DOHH2 (cell line): ENCODE measurements at regions not wholly inside any gene's neighbourhood (a gene's known extent, or its start where the extent isn't known, plus 50 kb on each side); places are given as distances from the start of the nearest gene placed in this dataset.

ENCODE experiments used
- EZH2phosphoT487 ChIP-seq: fragments of 200-600 bp; sonication (generic); IDR thresholded peaks from 2 replicates; pipeline ENCODE4 v1.6.1; 2017; ENCODE audit warnings: borderline replicate concordance, mild to moderate bottlenecking, antibody characterized with exemption, low read length, moderate library complexity, mixed read lengths
- TF ChIP-seq, protein P1 (sequence below): fragments of 200-600 bp; sonication (generic); IDR thresholded peaks from one replicate; pipeline ENCODE4 v1.5.1; 2014; ENCODE audit warnings: antibody characterized with exemption, mild to moderate bottlenecking, low read depth, low read length; ENCODE audit not compliant: poor library complexity, severe bottlenecking

DNA sequence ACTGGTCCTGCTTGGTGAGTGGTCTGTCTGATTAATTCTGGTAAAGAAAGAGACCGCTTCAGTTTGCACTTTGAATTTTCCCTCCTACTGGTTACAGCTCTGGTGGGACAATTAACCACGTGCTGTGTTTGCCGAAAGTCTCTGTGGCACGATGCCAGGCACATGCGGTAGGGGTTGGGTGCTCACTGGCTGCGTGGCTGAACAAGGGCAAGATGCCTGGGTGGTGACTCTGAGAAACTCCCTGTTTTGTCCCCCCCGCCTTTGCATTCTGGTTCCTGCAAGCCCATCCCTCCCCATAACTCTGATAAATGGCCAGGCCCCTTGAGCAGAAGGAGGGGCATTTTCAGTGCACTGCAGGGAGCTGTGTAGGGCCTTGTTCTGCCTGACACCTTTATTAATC lies 206.1 kb downstream of the TFCP2L1 start:
- TF ChIP-seq, protein P1, sequence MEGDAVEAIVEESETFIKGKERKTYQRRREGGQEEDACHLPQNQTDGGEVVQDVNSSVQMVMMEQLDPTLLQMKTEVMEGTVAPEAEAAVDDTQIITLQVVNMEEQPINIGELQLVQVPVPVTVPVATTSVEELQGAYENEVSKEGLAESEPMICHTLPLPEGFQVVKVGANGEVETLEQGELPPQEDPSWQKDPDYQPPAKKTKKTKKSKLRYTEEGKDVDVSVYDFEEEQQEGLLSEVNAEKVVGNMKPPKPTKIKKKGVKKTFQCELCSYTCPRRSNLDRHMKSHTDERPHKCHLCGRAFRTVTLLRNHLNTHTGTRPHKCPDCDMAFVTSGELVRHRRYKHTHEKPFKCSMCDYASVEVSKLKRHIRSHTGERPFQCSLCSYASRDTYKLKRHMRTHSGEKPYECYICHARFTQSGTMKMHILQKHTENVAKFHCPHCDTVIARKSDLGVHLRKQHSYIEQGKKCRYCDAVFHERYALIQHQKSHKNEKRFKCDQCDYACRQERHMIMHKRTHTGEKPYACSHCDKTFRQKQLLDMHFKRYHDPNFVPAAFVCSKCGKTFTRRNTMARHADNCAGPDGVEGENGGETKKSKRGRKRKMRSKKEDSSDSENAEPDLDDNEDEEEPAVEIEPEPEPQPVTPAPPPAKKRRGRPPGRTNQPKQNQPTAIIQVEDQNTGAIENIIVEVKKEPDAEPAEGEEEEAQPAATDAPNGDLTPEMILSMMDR = no peak
- TF ChIP-seq EZH2phosphoT487 = no peak
